ENCODE measurements at regions not wholly inside any gene's neighbourhood (a gene's known extent, or its start where the extent isn't known, plus 50 kb on each side); places are given as distances from the start of the nearest gene placed in this dataset.

DNA sequence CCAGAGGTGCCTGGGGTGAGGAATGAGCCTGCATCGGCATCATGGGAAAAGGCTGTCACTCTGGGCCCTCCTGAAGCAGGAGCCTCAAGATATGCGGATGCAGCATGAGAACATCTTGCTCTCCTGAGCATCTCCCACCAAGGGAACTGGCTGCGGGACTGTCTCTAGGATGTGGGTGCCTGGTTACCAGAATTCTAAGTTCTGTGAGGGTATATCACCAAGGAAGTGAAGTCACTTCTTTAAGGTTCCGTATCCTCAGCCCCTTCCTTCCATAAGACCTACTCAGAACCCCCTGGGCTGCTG lies 86.9 kb downstream of the GGTLC2 start:
- TF ChIP-seq, protein P1, sequence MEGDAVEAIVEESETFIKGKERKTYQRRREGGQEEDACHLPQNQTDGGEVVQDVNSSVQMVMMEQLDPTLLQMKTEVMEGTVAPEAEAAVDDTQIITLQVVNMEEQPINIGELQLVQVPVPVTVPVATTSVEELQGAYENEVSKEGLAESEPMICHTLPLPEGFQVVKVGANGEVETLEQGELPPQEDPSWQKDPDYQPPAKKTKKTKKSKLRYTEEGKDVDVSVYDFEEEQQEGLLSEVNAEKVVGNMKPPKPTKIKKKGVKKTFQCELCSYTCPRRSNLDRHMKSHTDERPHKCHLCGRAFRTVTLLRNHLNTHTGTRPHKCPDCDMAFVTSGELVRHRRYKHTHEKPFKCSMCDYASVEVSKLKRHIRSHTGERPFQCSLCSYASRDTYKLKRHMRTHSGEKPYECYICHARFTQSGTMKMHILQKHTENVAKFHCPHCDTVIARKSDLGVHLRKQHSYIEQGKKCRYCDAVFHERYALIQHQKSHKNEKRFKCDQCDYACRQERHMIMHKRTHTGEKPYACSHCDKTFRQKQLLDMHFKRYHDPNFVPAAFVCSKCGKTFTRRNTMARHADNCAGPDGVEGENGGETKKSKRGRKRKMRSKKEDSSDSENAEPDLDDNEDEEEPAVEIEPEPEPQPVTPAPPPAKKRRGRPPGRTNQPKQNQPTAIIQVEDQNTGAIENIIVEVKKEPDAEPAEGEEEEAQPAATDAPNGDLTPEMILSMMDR (IDR thresholded peaks at IDR 0.05), result no peak
- TF ChIP-seq POLR2A (IDR thresholded peaks at IDR 0.05), result no peak
- TF ChIP-seq POLR2AphosphoS5 (IDR thresholded peaks at IDR 0.05), result no peak

Measured in gastroesophageal sphincter (tissue), 3 donors.